Sigmoid colon (tissue), 4 donors: ENCODE measurements at regions not wholly inside any gene's neighbourhood (a gene's known extent, or its start where the extent isn't known, plus 50 kb on each side); places are given as distances from the start of the nearest gene placed in this dataset.
A peak's percentile ranks its signal among the peaks of the same experiment; 100 is the strongest.

ENCODE experiments used
- CTCF ChIP-seq, 4 experiments: fragments of 450-650 bp in 3 of 4; fragments of 200-600 bp in 1 of 4; IDR thresholded peaks; one replicate each; pipeline ENCODE4 v1.5.1; 2016 to 2019; ENCODE audit warnings: antibody characterized with exemption in 4 of 4, mild to moderate bottlenecking in 3 of 4, moderate library complexity in 2 of 4
- EP300 ChIP-seq, 4 donors: sonication (generic); formaldehyde crosslinking; IDR thresholded peaks; one replicate each; pipeline ENCODE4 v1.6.1; 2017; ENCODE audit warnings: antibody characterized with exemption in 4 of 4
- POLR2A ChIP-seq, 2 donors: fragments of 450-650 bp; IDR thresholded peaks; one replicate each; pipeline ENCODE4 v1.6.1; 2016; ENCODE audit warnings: antibody characterized with exemption in 2 of 2, mild to moderate bottlenecking in 2 of 2, moderate library complexity in 2 of 2
- POLR2AphosphoS5 ChIP-seq, 4 donors: sonication (generic); formaldehyde crosslinking; IDR thresholded peaks; one replicate each; pipeline ENCODE4 v1.6.1; 2017; ENCODE audit warnings: antibody characterized with exemption in 4 of 4

GRCh38 chr4:129362691-129363274 is 266.8 kb downstream of the C4orf33 start:
- TF ChIP-seq POLR2AphosphoS5 (IDR thresholded peaks at IDR 0.05) (no peak), EP300 (IDR thresholded peaks at IDR 0.05) (no peak), CTCF (IDR thresholded peaks at IDR 0.05) (peak; percentile 55 to 74 (median 68)), POLR2A (IDR thresholded peaks at IDR 0.05) (no peak)
